Middle frontal gyrus (tissue), 1 donor: ENCODE measurements at regions not wholly inside any gene's neighbourhood (a gene's known extent, or its start where the extent isn't known, plus 50 kb on each side); places are given as distances from the start of the nearest gene placed in this dataset.

Experiments used
- DNase-seq: peaks from one replicate; pipeline ENCODE4 v3.0.0-alpha.2; 2015; ENCODE audit warnings: low spot score; ENCODE audit errors: extremely low spot score

GRCh38 chr6:139627091-139627490 is 252.6 kb upstream of the CITED2 start:
- no peak for DNase-seq

GRCh38 chr6:139625998-139626975 is 251.8 kb upstream of the CITED2 start:
- no peak for DNase-seq

GRCh38 chr6:139625081-139625939 is 250.9 kb upstream of the CITED2 start:
- no peak for DNase-seq

GRCh38 chr6:139623372-139623771 is 248.9 kb upstream of the CITED2 start:
- no peak for DNase-seq

- no peak for DNase-seq
These were observed 239.0 kb upstream of the CITED2 start for GRCh38 chr6:139613496-139613895.

GRCh38 chr6:139612135-139612465 is 237.7 kb upstream of the CITED2 start:
- DNase-seq: no peak

GRCh38 chr6:139611327-139612134 is 237.1 kb upstream of the CITED2 start:
- no peak for DNase-seq

- DNase-seq: no peak
These were observed 234.2 kb upstream of the CITED2 start for GRCh38 chr6:139608466-139609261.

GRCh38 chr6:139605350-139605749 is 230.9 kb upstream of the CITED2 start:
- DNase-seq: no peak

- no peak for DNase-seq
These were observed 229.1 kb upstream of the CITED2 start for GRCh38 chr6:139603581-139603980.

- DNase-seq: no peak
These were observed 228.1 kb upstream of the CITED2 start for GRCh38 chr6:139602577-139602976.

- no peak for DNase-seq
These were observed 226.5 kb upstream of the CITED2 start for GRCh38 chr6:139600919-139601475.

GRCh38 chr6:139600343-139600742 is 225.9 kb upstream of the CITED2 start:
- no peak for DNase-seq

GRCh38 chr6:139597771-139598755 is 223.6 kb upstream of the CITED2 start:
- DNase-seq: peak; percentile 40

GRCh38 chr6:139597087-139597763 is 222.8 kb upstream of the CITED2 start:
- no peak for DNase-seq

GRCh38 chr6:139595183-139595582 is 220.7 kb upstream of the CITED2 start:
- no peak for DNase-seq

- DNase-seq: no peak
These were observed 220.0 kb upstream of the CITED2 start for GRCh38 chr6:139594333-139594965.

- DNase-seq: no peak
These were observed 218.6 kb upstream of the CITED2 start for GRCh38 chr6:139593081-139593480.
